ENCODE measurements at regions not wholly inside any gene's neighbourhood (a gene's known extent, or its start where the extent isn't known, plus 50 kb on each side); places are given as distances from the start of the nearest gene placed in this dataset.
A peak's percentile ranks its signal among the peaks of the same experiment; 100 is the strongest.

GRCh38 chr6:92566632-92567031 is 852.7 kb downstream of the EPHA7 start:
- Histone ChIP-seq H3K36me3 (replicated peaks; ENCODE audit: low read depth, low read length) (no peaks in the 10 kb centered on the region), H3K9me3 (ENCODE audit: insufficient read depth, low read length) (no peaks in the 10 kb centered on the region), H4K20me1 (ENCODE audit: insufficient read depth, low read length) (no peaks in the 10 kb centered on the region), H3K27ac (ENCODE audit: low read length) (no peak overlapping the region), H3K4me2 (ENCODE audit: low read length) (no peak overlapping the region), H3K9ac (ENCODE audit: low read length) (no peak overlapping the region), H3K79me2 (ENCODE audit: low read length) (no peaks in the 10 kb centered on the region), H3K4me3 (ENCODE audit: low read length) (no peak overlapping the region), H3K4me1 (ENCODE audit: low read length) (no peaks in the 10 kb centered on the region), H2AFZ (ENCODE audit: low read depth, low read length) (no peak overlapping the region), H3K27me3 (ENCODE audit: low read depth, low read length) (no peaks in the 10 kb centered on the region)
- TF ChIP-seq EZH2phosphoT487 (IDR thresholded peaks at IDR 0.05; ENCODE audit: low read depth) = no peak
- no peak for TF ChIP-seq CTCF (IDR thresholded peaks at IDR 0.05; ENCODE audit: low read depth, low read length)

DNA sequence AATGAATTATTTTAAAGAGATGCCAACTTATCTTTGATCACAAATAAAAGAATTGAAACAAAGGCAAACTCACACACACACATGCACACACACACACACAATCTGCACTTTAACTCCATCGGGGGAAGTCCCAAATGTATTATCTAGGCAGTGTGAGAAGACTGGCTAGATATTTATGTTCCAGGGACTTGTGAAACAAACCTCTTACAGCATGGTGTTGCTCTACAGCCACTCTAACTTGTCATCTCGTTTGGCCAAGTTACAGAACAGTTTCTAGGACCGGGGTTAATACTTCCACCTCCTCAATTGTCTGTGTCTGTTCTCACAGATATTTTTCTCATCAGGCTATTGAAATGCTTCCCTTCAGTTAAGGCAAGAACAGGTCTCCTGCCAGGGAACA is 855.0 kb downstream of the EPHA7 start:
- Histone ChIP-seq H3K9me3 (ENCODE audit: insufficient read depth, low read length) (no peaks in the 10 kb centered on the region), H3K36me3 (replicated peaks; ENCODE audit: low read depth, low read length) (no peaks in the 10 kb centered on the region), H3K9ac (ENCODE audit: low read length) (no peak overlapping the region), H4K20me1 (ENCODE audit: insufficient read depth, low read length) (no peaks in the 10 kb centered on the region), H3K4me2 (ENCODE audit: low read length) (no peak overlapping the region), H3K4me3 (ENCODE audit: low read length) (no peak overlapping the region), H3K79me2 (ENCODE audit: low read length) (no peaks in the 10 kb centered on the region), H3K27me3 (ENCODE audit: low read depth, low read length) (no peaks in the 10 kb centered on the region), H3K27ac (ENCODE audit: low read length) (no peak overlapping the region), H3K4me1 (ENCODE audit: low read length) (peaks cover 6% of the 10 kb centered on the region), H2AFZ (ENCODE audit: low read depth, low read length) (no peak overlapping the region)
- no peak for TF ChIP-seq EZH2phosphoT487 (IDR thresholded peaks at IDR 0.05; ENCODE audit: low read depth)
- TF ChIP-seq CTCF (IDR thresholded peaks at IDR 0.05; ENCODE audit: low read depth, low read length) = no peak

DNA sequence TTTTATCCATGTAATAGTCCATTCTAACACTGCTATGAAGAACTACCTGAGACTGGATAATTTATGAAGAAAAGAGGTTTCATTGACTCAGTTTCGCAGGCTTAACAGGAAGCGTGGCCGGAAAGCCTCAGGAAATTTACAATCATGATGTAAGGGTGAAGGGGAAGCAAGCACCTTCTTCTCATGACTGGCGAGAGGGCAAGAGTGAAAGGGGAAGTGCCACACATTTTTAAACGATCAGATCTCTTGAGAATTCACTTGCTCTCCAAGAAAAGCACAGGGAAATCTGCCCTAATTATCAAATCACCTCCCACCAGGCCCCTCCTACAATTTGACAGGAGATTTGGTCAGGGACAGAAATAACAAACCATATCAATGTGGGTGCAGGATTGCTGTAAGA is 859.7 kb downstream of the EPHA7 start:
- Histone ChIP-seq H3K9ac (ENCODE audit: low read length) (no peak overlapping the region), H3K36me3 (replicated peaks; ENCODE audit: low read depth, low read length) (no peaks in the 10 kb centered on the region), H4K20me1 (ENCODE audit: insufficient read depth, low read length) (no peaks in the 10 kb centered on the region), H3K27me3 (ENCODE audit: low read depth, low read length) (no peaks in the 10 kb centered on the region), H2AFZ (ENCODE audit: low read depth, low read length) (no peak overlapping the region), H3K9me3 (ENCODE audit: insufficient read depth, low read length) (no peaks in the 10 kb centered on the region), H3K4me2 (ENCODE audit: low read length) (peak overlapping the region; percentile 47), H3K79me2 (ENCODE audit: low read length) (no peaks in the 10 kb centered on the region), H3K4me1 (ENCODE audit: low read length) (peaks cover 11% of the 10 kb centered on the region), H3K27ac (ENCODE audit: low read length) (no peak overlapping the region), H3K4me3 (ENCODE audit: low read length) (no peak overlapping the region)
- TF ChIP-seq CTCF (IDR thresholded peaks at IDR 0.05; ENCODE audit: low read depth, low read length) = no peak
- no peak for TF ChIP-seq EZH2phosphoT487 (IDR thresholded peaks at IDR 0.05; ENCODE audit: low read depth)

GRCh38 chr6:92559003-92559402 is 860.4 kb downstream of the EPHA7 start:
- Histone ChIP-seq H4K20me1 (ENCODE audit: insufficient read depth, low read length) (no peaks in the 10 kb centered on the region), H3K9me3 (ENCODE audit: insufficient read depth, low read length) (no peaks in the 10 kb centered on the region), H3K27me3 (ENCODE audit: low read depth, low read length) (no peaks in the 10 kb centered on the region), H3K36me3 (replicated peaks; ENCODE audit: low read depth, low read length) (no peaks in the 10 kb centered on the region), H3K9ac (ENCODE audit: low read length) (no peak overlapping the region), H3K4me3 (ENCODE audit: low read length) (no peak overlapping the region), H3K4me2 (ENCODE audit: low read length) (peak overlapping the region; percentile 30; the same call in 1 of the 2 replicates), H3K79me2 (ENCODE audit: low read length) (no peaks in the 10 kb centered on the region), H3K27ac (ENCODE audit: low read length) (no peak overlapping the region), H2AFZ (ENCODE audit: low read depth, low read length) (no peak overlapping the region), H3K4me1 (ENCODE audit: low read length) (peaks cover 11% of the 10 kb centered on the region)
- TF ChIP-seq CTCF (IDR thresholded peaks at IDR 0.05; ENCODE audit: low read depth, low read length) (no peak), EZH2phosphoT487 (IDR thresholded peaks at IDR 0.05; ENCODE audit: low read depth) (no peak)

Data from OCI-LY3 (cell line).